GM23248 (cell line): ENCODE measurements at regions not wholly inside any gene's neighbourhood (a gene's known extent, or its start where the extent isn't known, plus 50 kb on each side); places are given as distances from the start of the nearest gene placed in this dataset.

ENCODE experiments used
- EZH2 ChIP-seq: fragments of 200-600 bp; sonication (generic); IDR thresholded peaks from 2 replicates; pipeline ENCODE4 v1.6.1; 2018; ENCODE audit warnings: antibody characterized with exemption, mild to moderate bottlenecking; ENCODE audit not compliant: insufficient read depth, poor library complexity, severe bottlenecking
- EZH2phosphoT487 ChIP-seq: fragments of 200-600 bp; sonication (generic); IDR thresholded peaks from 2 replicates; pipeline ENCODE4 v1.6.1; 2018; ENCODE audit warnings: antibody characterized with exemption, moderate library complexity, mild to moderate bottlenecking, low read depth; ENCODE audit not compliant: insufficient read depth

GRCh38 chr19:27881213-27881612 lies 1331.7 kb downstream of the UQCRFS1 start:
- TF ChIP-seq EZH2phosphoT487 = no peak
- TF ChIP-seq EZH2 = no peak
